ENCODE measurements at regions not wholly inside any gene's neighbourhood (a gene's known extent, or its start where the extent isn't known, plus 50 kb on each side); places are given as distances from the start of the nearest gene placed in this dataset.

- H3K27ac ChIP-seq = no peak overlapping the region
- no peak for TF ChIP-seq CTCF (conservative IDR thresholded peaks at IDR 0.05; ENCODE audit: low read depth)
- no peak for DNase-seq (ENCODE audit: low spot score)
- ChIA-PET CTCF (no interaction called here), POLR2A (ENCODE audit: low non-redundant PET) (no interaction called here)
These were observed 56.4 kb upstream of the XIRP2 start for GRCh38 chr2:166831930-166832329.

DNA sequence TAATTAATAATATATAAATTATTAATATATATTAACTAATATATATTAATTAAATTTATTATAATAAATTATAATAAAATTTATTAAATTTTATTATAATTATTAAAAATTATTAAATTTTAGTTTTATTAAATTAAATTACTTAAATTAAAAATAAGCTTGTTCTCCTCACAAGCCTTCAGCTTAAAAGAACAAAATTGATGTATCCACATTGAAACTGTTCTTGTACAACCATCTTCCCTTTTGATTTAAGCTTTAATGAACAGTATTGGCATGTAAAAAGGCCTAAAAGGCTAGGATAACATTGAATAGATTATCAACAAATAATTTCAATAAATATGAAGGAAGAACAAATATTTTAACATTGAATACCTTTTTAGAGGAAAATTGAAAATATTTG lies 62.4 kb upstream of the XIRP2 start:
- POLR2A ChIA-PET (ENCODE audit: low non-redundant PET) = no interaction called here
- no peak for TF ChIP-seq CTCF (conservative IDR thresholded peaks at IDR 0.05; ENCODE audit: low read depth)
- CTCF ChIA-PET = no interaction called here
- H3K27ac ChIP-seq = no peak overlapping the region
- DNase-seq (ENCODE audit: low spot score) = no peak

DNA sequence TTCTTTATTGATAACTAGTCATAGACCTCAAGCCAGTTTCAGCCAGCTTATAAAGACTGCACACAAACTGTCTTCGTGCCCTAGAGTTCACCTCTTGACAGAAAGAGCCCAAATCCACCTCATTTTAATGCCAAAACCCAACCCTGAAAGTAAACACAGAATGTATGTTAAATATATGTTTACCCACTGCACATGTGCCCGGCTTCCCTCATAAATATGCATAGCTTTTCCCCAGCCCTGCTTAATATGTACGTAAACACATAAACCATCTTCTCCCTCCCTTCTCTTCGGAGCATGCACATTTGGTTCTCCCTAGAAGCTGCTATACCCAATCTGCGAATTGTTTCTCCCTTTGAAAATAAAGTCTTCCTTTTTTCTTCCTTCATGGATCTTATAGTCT lies 73.9 kb upstream of the XIRP2 start:
- POLR2A ChIA-PET (ENCODE audit: low non-redundant PET) = interaction anchor here (0.5 kb wide), 1 partner anchor 1164 kb away, joined by 3 read pairs; no protein-coding TSS in a partner anchor
- DNase-seq (ENCODE audit: low spot score) = no peak
- no peak for TF ChIP-seq CTCF (conservative IDR thresholded peaks at IDR 0.05; ENCODE audit: low read depth)
- no peak overlapping the region for H3K27ac ChIP-seq
- CTCF ChIA-PET = no interaction called here

DNA sequence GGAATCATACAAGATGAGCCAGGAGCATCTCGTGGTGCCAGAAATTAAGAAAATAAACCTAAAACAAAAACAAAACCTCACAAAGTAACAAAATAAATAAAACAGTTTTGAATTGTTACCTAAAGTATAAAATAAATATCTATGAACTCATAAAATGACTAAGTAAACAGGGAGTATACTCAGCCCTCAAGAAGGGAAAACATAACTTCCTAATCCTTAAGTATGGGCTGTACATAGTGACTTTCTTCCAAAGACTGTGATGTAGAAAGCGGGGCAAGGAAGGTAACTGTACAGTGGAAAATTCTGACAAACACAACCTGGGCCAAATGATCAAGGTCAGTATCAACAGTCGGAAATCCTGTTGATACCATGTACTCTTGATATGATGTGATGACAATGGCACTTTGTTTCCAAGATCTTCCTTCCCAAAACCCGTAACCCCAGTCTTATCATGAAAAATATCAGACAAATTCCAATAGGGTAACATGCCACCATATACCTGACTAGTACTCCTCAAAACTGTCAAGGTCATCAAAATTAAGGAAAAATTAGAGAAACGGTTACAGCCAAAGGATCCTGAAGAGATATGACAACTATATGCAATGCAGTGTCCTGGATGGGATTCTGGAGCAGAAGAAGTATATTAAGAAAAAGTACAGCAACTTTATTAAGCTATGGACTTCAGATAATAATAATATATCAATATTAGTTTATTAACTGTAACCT lies 76.0 kb upstream of the XIRP2 start:
- ChIA-PET POLR2A (ENCODE audit: low non-redundant PET) (no interaction called here), CTCF (no interaction called here)
- no peak for DNase-seq (ENCODE audit: low spot score)
- TF ChIP-seq CTCF (conservative IDR thresholded peaks at IDR 0.05; ENCODE audit: low read depth) = no peak
- no peak overlapping the region for H3K27ac ChIP-seq

- ChIA-PET CTCF (no interaction called here), POLR2A (ENCODE audit: low non-redundant PET) (no interaction called here)
- H3K27ac ChIP-seq = no peak overlapping the region
- no peak for DNase-seq (ENCODE audit: low spot score)
- TF ChIP-seq CTCF (conservative IDR thresholded peaks at IDR 0.05; ENCODE audit: low read depth) = no peak
These were observed 82.5 kb upstream of the XIRP2 start for GRCh38 chr2:166805753-166806152.

DNA sequence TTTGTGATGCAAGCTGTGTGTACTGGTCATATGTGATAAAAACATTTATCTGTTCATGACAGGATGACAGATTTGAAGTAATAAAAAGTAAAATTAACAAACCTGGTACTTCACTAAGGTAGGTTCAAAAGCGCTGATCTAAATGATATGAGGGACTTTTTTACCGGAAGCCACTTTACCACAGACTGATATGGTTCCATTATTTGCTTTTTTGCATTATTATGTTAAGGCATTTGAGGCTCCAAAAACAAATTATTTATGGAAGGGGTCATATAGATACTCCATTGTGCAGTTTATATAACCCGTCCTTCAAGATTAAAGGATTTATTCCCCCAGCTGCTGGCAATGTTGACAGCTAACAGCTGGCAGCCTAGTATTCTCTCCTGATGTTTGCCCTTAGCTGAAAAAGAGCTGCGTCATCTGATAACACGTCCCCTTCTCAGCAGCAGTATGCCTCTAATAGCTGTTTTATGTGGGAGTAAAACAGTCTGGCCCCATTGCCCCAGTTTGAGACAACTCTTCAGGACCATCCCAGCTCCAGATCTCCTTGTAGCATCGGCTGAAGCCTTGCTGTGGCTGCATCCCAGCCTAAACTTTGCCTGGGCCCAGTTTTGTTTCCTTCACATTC lies 84.8 kb upstream of the XIRP2 start:
- ChIA-PET CTCF (interaction anchor here (0.8 kb wide), 1 partner anchor 618 kb away, joined by 4 read pairs; no protein-coding TSS in a partner anchor), POLR2A (ENCODE audit: low non-redundant PET) (no interaction called here)
- H3K27ac ChIP-seq = no peak overlapping the region
- no peak for DNase-seq (ENCODE audit: low spot score)
- no peak for TF ChIP-seq CTCF (conservative IDR thresholded peaks at IDR 0.05; ENCODE audit: low read depth)

Measured in RWPE1 (cell line).